ENCODE measurements at regions not wholly inside any gene's neighbourhood (a gene's known extent, or its start where the extent isn't known, plus 50 kb on each side); places are given as distances from the start of the nearest gene placed in this dataset.

DNA sequence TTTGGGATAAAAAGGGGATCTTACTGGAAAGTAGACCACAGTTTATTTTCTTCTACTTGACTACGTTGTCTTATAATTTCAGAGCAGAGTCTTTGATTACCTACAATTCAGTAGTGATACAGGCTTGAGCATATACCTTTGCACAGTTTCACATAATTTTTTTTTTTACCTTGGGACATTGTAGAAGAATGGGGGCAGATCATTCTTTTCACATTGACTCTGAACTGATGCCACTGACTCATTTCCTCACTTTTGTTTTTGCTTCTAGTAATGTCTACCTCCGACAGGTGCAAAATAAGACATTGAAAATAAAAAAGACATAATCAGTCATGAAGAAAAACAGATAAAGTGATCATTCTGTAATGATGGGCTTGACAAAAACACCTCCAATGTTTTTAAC is 688.3 kb upstream of the CHORDC1 start:
- TF ChIP-seq, protein P1, sequence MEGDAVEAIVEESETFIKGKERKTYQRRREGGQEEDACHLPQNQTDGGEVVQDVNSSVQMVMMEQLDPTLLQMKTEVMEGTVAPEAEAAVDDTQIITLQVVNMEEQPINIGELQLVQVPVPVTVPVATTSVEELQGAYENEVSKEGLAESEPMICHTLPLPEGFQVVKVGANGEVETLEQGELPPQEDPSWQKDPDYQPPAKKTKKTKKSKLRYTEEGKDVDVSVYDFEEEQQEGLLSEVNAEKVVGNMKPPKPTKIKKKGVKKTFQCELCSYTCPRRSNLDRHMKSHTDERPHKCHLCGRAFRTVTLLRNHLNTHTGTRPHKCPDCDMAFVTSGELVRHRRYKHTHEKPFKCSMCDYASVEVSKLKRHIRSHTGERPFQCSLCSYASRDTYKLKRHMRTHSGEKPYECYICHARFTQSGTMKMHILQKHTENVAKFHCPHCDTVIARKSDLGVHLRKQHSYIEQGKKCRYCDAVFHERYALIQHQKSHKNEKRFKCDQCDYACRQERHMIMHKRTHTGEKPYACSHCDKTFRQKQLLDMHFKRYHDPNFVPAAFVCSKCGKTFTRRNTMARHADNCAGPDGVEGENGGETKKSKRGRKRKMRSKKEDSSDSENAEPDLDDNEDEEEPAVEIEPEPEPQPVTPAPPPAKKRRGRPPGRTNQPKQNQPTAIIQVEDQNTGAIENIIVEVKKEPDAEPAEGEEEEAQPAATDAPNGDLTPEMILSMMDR (IDR thresholded peaks at IDR 0.05; ENCODE audit: low read depth, low read length, poor library complexity, severe bottlenecking): no peak
- TF ChIP-seq EZH2phosphoT487 (IDR thresholded peaks at IDR 0.05; ENCODE audit: borderline replicate concordance, low read length): no peak

Measured in DOHH2 (cell line).